ENCODE measurements at regions not wholly inside any gene's neighbourhood (a gene's known extent, or its start where the extent isn't known, plus 50 kb on each side); places are given as distances from the start of the nearest gene placed in this dataset.

GRCh38 chr6:3510617-3511016 lies 53.8 kb upstream of the SLC22A23 start:
- H3K27ac ChIP-seq (ENCODE audit: low read depth, low read length) = no peak overlapping the region
- H3K36me3 ChIP-seq (ENCODE audit: control insufficient read depth in 1 of 2, insufficient read depth in 2 of 2, low read length in 2 of 2) = no peaks in the 10 kb centered on the region
- no peaks in the 10 kb centered on the region for H3K9me3 ChIP-seq (ENCODE audit: control insufficient read depth in 1 of 2, low read length in 2 of 2)
- no peaks in the 10 kb centered on the region for H3K27me3 ChIP-seq (ENCODE audit: control insufficient read depth in 1 of 2, insufficient read depth in 2 of 2, low read length in 2 of 2)
- H3K4me3 ChIP-seq (ENCODE audit: low read depth in 1 of 2, low read length in 2 of 2) = no peak overlapping the region
- H3K4me1 ChIP-seq (ENCODE audit: control insufficient read depth in 1 of 2, insufficient read depth in 2 of 2, low read length in 2 of 2) = peaks cover 6 to 8% of the 10 kb centered on the region in 2 donors
- H3K9ac ChIP-seq (ENCODE audit: low read depth in 1 of 2, low read length in 2 of 2) = no peak overlapping the region

- no peak overlapping the region for H3K27ac ChIP-seq (ENCODE audit: low read depth, low read length)
- H3K27me3 ChIP-seq (ENCODE audit: control insufficient read depth in 1 of 2, insufficient read depth in 2 of 2, low read length in 2 of 2) = no peaks in the 10 kb centered on the region
- no peak overlapping the region for H3K9ac ChIP-seq (ENCODE audit: low read depth in 1 of 2, low read length in 2 of 2)
- no peaks in the 10 kb centered on the region for H3K9me3 ChIP-seq (ENCODE audit: control insufficient read depth in 1 of 2, low read length in 2 of 2)
- H3K4me1 ChIP-seq (ENCODE audit: control insufficient read depth in 1 of 2, insufficient read depth in 2 of 2, low read length in 2 of 2) = peaks cover 6 to 8% of the 10 kb centered on the region in 2 donors
- H3K36me3 ChIP-seq (ENCODE audit: control insufficient read depth in 1 of 2, insufficient read depth in 2 of 2, low read length in 2 of 2) = peaks cover 0 to 3% of the 10 kb centered on the region in 2 donors
- no peak overlapping the region for H3K4me3 ChIP-seq (ENCODE audit: low read depth in 1 of 2, low read length in 2 of 2)
These were observed 53.3 kb upstream of the SLC22A23 start for GRCh38 chr6:3510178-3510577.

- no peaks in the 10 kb centered on the region for H3K9me3 ChIP-seq (ENCODE audit: control insufficient read depth in 1 of 2, low read length in 2 of 2)
- H3K4me3 ChIP-seq (ENCODE audit: low read depth in 1 of 2, low read length in 2 of 2) = no peak overlapping the region
- no peak overlapping the region for H3K27ac ChIP-seq (ENCODE audit: low read depth, low read length)
- H3K36me3 ChIP-seq (ENCODE audit: control insufficient read depth in 1 of 2, insufficient read depth in 2 of 2, low read length in 2 of 2) = peaks cover 0 to 3% of the 10 kb centered on the region in 2 donors
- peaks cover 6 to 8% of the 10 kb centered on the region in 2 donors for H3K4me1 ChIP-seq (ENCODE audit: control insufficient read depth in 1 of 2, insufficient read depth in 2 of 2, low read length in 2 of 2)
- H3K9ac ChIP-seq (ENCODE audit: low read depth in 1 of 2, low read length in 2 of 2) = no peak overlapping the region
- H3K27me3 ChIP-seq (ENCODE audit: control insufficient read depth in 1 of 2, insufficient read depth in 2 of 2, low read length in 2 of 2) = no peaks in the 10 kb centered on the region
These were observed 52.5 kb upstream of the SLC22A23 start for GRCh38 chr6:3509336-3509735.

GRCh38 chr6:3506751-3507383 lies 50.0 kb upstream of the SLC22A23 start:
- Histone ChIP-seq H3K4me1 (ENCODE audit: control insufficient read depth in 1 of 2, insufficient read depth in 2 of 2, low read length in 2 of 2) (peaks cover 6 to 8% of the 10 kb centered on the region in 2 donors), H3K27ac (ENCODE audit: low read depth, low read length) (no peak overlapping the region), H3K9ac (ENCODE audit: low read depth in 1 of 2, low read length in 2 of 2) (no peak overlapping the region)

More at GRCh38 chr6:3506751-3507383, 50.0 kb upstream of the SLC22A23 start:
- no peak overlapping the region for H3K4me3 ChIP-seq (ENCODE audit: low read depth in 1 of 2, low read length in 2 of 2)
- peaks cover 0 to 3% of the 10 kb centered on the region in 2 donors for H3K36me3 ChIP-seq (ENCODE audit: control insufficient read depth in 1 of 2, insufficient read depth in 2 of 2, low read length in 2 of 2)
- no peaks in the 10 kb centered on the region for H3K27me3 ChIP-seq (ENCODE audit: control insufficient read depth in 1 of 2, insufficient read depth in 2 of 2, low read length in 2 of 2)
- H3K9me3 ChIP-seq (ENCODE audit: control insufficient read depth in 1 of 2, low read length in 2 of 2) = no peaks in the 10 kb centered on the region
